Stomach (tissue), 4 donors: ENCODE measurements at regions not wholly inside any gene's neighbourhood (a gene's known extent, or its start where the extent isn't known, plus 50 kb on each side); places are given as distances from the start of the nearest gene placed in this dataset.

Source experiments
- EP300 ChIP-seq: sonication (generic); formaldehyde crosslinking; IDR thresholded peaks from one replicate; pipeline ENCODE4 v1.6.1; 2017; ENCODE audit warnings: antibody characterized with exemption
- TF ChIP-seq, protein P1 (sequence below), 7 experiments: fragments of 450-650 bp in 4 of 7; fragments of 200-600 bp in 3 of 7; sonication (generic) in 3 of 7; IDR thresholded peaks; one replicate each; pipeline ENCODE4 v1.5.1; 2016 to 2019; ENCODE audit warnings: antibody characterized with exemption in 7 of 7, control low read depth in 2 of 7, mild to moderate bottlenecking in 1 of 7

DNA sequence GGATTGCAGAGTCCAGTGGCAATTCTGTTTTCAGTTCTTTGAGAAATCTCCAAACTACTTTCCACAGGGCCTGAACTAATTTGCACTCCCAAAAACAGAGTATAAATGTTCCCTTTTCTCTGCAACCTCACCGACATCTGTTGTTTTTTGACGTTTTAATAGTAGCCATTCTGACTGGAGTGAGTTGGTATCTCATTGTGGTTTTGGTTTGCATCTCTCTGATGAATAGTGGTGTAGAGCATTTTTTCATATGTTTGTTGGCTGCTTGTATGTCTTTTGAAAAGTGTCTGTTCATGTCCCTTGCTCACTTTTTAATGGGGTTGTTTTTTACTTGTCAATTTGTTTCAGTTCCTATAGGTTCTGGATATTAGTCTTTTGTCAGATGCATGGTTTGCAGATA, 72.6 kb downstream of the PALM2AKAP2 start:
- TF ChIP-seq, protein P1, sequence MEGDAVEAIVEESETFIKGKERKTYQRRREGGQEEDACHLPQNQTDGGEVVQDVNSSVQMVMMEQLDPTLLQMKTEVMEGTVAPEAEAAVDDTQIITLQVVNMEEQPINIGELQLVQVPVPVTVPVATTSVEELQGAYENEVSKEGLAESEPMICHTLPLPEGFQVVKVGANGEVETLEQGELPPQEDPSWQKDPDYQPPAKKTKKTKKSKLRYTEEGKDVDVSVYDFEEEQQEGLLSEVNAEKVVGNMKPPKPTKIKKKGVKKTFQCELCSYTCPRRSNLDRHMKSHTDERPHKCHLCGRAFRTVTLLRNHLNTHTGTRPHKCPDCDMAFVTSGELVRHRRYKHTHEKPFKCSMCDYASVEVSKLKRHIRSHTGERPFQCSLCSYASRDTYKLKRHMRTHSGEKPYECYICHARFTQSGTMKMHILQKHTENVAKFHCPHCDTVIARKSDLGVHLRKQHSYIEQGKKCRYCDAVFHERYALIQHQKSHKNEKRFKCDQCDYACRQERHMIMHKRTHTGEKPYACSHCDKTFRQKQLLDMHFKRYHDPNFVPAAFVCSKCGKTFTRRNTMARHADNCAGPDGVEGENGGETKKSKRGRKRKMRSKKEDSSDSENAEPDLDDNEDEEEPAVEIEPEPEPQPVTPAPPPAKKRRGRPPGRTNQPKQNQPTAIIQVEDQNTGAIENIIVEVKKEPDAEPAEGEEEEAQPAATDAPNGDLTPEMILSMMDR (IDR thresholded peaks at IDR 0.05) = no peak
- no peak for TF ChIP-seq EP300
